ENCODE measurements at regions not wholly inside any gene's neighbourhood (a gene's known extent, or its start where the extent isn't known, plus 50 kb on each side); places are given as distances from the start of the nearest gene placed in this dataset.
"Not testable (repeated sequence)": the region's sequence is repeated elsewhere in the genome, so short reads cannot be mapped to it uniquely, and the experiment has no call there.

DNA sequence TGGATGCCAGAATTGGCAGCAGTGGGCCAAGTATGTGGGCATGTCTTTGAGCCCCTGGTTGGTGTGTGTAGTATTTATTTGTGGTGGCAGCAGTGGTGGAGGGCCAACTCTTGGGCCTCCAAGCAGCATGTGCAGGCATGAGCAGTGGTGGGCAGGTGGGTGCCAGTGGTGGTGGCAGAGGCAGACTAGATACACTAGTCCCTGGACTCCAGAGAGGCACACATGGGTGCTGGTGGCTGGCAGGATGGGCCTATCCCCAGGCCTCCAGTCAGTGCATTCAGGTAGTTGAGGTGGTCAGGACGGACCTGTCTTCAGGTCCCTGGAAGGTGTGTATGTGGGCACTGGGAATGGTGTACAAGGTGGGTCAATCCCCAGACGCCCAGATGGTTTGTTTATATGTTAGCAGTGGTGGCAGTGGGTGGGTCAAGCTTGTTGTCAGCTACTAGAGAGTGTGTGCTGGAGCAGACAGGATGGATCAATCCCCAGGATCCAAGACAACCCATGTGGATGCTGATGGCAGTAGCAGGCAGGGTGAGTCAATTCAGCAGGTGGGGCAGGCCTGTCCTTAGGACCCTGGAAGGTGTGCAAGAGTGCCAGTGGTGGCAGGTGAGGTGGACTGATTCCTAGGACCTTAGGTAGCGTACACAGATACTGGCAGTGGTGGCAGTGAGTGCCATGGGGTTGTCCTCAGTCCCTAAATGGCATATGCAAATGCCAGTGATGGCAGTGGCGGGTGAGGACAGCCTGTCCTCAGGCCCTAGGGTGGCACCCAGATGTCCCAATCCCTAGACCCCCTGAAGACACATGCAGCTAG lies 294.3 kb downstream of the RPS24 start:
- DNase-seq: no peak

GRCh38 chr10:78328592-78329404 lies 295.1 kb downstream of the RPS24 start:
- DNase-seq: no peak

DNA sequence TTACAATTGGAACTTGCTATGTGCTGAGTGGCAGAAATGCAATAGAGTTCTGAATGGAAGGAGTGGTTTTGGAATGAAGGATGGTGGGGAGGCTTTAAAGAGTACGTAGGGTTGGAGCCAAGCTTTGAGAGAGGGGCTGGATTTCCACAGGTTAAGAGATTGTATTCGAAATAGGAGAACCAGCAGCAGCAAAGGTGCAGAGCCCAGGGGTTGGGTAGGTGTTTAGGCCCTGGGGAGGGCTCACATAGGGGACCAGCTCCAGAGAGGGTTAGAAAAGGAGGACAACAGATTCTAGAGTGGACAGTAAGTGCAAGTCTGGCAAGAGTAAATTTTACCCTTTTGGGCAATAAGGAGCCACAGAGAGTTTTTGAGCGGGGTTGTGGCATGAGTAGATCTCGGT lies 297.2 kb downstream of the RPS24 start:
- no peak for DNase-seq

- DNase-seq: no peak
Measured at GRCh38 chr10:78331391-78331922, 297.8 kb downstream of the RPS24 start.

- no peak for DNase-seq
Measured at GRCh38 chr10:78332012-78332411, 298.3 kb downstream of the RPS24 start.

- DNase-seq: no peak
Measured at GRCh38 chr10:78332657-78333056, 299.0 kb downstream of the RPS24 start.

DNA sequence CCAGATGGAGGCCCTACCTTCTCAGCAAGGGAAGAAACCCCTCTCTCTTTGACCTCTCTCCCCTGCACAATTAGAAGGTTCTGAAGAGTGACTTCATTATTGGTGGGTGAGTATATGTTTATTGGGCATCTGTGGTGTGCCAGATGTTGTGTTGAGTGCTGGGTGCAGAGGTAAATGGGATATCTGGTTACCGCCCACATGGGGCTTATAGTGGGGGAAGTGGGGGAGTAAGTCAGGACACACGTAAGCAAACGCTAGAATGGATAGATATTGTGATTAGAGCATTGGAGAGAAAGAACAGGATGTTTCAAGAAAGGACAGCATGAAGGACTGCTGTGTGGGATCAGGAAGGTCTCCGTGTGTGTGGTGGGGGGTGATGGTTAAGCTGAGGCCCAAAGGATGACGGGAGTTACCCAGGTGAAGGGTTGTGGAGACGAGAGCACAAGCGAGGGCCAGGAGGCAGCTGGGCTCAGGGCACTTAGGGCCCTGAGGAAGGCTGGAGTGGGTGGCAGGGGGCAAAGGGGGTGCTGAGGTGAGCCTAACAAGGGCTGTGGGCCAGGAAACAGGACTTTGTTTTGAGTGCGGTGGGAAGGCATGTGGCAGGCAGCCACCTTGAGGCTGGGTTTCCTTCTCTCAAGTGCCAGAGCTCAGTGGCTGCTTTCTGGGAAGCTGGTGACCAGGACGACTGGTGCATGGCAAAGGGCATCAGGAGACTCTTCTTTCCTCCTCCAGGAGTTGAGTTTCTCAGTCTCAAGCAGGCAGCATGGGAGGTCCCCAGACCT lies 299.9 kb downstream of the RPS24 start:
- DNase-seq: no peak

GRCh38 chr10:78335371-78335690 lies 301.7 kb downstream of the RPS24 start:
- no peak for DNase-seq

- no peak for DNase-seq
Measured at GRCh38 chr10:78335691-78336401, 302.2 kb downstream of the RPS24 start.

DNA sequence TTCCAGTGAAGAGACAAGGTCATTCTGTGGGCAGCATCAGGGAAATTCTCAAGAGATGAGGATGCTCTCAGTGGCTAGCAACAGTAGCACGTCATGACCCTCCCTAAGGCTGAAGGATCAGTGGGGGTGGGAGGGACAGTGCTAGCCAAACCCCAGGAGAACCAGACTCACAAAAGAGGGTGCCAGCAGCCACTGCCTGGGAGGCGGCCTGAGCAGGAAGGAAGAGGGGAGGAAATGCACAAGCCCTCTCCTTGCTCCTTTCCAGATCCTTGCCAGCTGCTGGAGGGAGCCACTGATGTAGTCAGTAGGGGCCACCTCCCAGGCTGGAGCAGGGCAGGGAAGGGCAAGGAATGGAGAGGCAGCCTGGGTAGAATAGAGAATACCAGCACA lies 302.7 kb downstream of the RPS24 start:
- DNase-seq: no peak

- DNase-seq: no peak
Measured at GRCh38 chr10:78337016-78337415, 303.4 kb downstream of the RPS24 start.

DNA sequence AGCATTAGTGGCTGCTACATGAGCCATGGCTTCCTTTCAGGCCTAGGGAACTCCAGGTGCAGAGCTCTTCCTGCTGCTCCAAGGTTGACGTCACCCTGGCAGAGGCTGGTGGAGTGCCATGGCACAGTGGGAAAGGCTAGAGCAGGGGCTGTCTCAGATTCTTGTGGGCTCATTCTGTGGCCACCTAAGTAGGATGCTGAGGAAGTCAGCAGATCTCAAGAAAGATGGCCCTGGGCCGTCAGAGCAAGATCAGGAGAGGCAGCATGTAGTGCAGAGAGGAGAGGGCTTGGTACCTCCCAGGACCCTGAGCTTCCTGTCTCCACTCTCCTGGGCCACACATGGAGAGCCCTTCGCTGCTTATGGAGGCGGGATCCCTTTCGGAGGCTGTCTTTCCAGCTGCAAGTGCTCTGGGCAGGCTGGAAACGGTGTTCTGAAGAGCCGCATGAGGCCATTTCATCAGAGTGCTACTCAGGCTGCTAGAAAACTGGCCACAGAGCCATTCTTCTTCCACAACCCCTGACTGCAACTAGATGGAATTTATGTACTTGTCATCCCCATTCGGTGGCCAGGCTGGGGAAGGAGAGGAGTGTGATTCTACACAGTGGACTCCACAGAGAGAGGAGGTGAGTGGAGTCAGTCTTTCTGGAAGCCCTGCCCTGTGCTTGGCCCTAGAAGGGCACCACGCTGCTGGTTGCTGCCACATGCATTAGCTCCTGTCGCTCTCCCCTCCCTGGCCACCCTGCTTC lies 304.2 kb downstream of the RPS24 start:
- no peak for DNase-seq

GRCh38 chr10:78338717-78339116 lies 305.1 kb downstream of the RPS24 start:
- DNase-seq: no peak

DNA sequence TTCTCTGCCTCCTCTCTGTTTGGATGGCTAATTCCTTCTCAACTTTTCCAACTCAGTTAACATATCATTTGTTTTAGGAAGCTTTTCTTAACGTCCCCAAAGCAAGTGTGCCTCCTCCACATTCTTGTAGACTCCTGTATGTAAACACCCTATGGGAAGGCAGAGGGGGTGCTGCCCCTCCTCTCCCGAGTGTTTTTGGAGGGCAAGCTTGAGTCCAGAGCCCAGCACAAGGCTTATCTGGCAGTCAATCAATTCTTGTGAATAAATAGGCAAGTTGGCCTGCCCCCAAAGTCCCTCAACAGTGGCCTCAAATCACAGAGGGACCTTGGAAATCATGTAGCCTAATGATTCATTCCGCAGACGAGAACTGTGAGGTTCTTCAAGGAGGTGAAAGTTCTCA lies 305.6 kb downstream of the RPS24 start:
- no peak for DNase-seq

- no peak for DNase-seq
Measured at GRCh38 chr10:78341953-78342614, 308.4 kb downstream of the RPS24 start.

GRCh38 chr10:78342827-78343653 lies 309.4 kb downstream of the RPS24 start:
- no peak for DNase-seq

- DNase-seq: not testable (repeated sequence)
Measured at GRCh38 chr10:78344257-78344656, 310.6 kb downstream of the RPS24 start.

DNA sequence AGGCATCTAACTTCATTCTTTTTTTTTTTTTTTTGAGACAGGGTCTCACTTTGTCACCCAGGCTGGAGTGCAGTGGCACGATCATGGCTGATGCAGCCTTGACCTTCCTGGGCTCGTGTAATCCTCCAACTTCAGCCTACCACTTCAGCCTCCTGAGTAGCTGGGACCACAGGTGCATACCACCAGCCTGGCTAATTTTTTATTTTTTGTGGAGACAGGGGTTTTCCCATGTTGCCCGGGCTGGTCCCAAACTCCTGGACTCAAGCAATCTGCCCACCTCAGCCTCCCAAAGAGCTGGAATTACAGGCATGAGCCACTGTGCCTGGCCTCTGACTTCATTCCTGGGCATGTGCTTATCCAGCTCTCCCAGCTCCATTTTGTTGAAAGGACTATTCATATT lies 311.9 kb downstream of the RPS24 start:
- DNase-seq: not testable (repeated sequence)

DNA sequence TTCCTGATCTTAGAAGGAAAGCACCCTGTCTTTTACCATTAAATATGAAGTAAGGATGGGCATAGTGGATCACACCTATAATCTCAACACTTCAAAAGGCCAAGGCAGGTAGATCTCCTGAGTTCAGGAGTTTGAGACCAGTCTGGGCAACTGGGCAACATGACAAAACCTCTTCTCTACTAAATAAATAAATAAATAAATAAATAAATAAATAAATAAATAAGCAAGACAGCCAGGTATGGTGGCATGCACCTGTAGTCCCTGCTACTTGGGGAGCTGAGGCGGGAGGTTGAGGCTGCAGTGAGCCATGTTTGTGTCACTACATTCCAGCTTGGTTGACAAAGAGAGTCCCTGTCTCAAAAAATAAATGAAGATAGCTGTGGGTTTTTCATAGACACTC lies 313.1 kb downstream of the RPS24 start:
- no peak for DNase-seq

- DNase-seq: no peak
Measured at GRCh38 chr10:78348411-78349164, 314.9 kb downstream of the RPS24 start.
